ENCODE measurements at regions not wholly inside any gene's neighbourhood (a gene's known extent, or its start where the extent isn't known, plus 50 kb on each side); places are given as distances from the start of the nearest gene placed in this dataset.

- TF ChIP-seq, protein P1, sequence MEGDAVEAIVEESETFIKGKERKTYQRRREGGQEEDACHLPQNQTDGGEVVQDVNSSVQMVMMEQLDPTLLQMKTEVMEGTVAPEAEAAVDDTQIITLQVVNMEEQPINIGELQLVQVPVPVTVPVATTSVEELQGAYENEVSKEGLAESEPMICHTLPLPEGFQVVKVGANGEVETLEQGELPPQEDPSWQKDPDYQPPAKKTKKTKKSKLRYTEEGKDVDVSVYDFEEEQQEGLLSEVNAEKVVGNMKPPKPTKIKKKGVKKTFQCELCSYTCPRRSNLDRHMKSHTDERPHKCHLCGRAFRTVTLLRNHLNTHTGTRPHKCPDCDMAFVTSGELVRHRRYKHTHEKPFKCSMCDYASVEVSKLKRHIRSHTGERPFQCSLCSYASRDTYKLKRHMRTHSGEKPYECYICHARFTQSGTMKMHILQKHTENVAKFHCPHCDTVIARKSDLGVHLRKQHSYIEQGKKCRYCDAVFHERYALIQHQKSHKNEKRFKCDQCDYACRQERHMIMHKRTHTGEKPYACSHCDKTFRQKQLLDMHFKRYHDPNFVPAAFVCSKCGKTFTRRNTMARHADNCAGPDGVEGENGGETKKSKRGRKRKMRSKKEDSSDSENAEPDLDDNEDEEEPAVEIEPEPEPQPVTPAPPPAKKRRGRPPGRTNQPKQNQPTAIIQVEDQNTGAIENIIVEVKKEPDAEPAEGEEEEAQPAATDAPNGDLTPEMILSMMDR (IDR thresholded peaks at IDR 0.05): no peak
- TF ChIP-seq POLR2A (IDR thresholded peaks at IDR 0.05): no peak
Measured at GRCh38 chr10:94094540-94094939, 100.8 kb downstream of the PLCE1 start.

All from heart left ventricle (tissue), 13 donors.